GM23338 (cell line): ENCODE measurements at regions not wholly inside any gene's neighbourhood (a gene's known extent, or its start where the extent isn't known, plus 50 kb on each side); places are given as distances from the start of the nearest gene placed in this dataset.

Source experiments
- ATAC-seq: fragments of 200-7000 bp; cut with Tn5 transposase; 3 replicates; pipeline ENCODE4 v1.9.1; 2020
- DNase-seq: peaks from one replicate; pipeline ENCODE4 v3.0.0-alpha.2; 2015; ENCODE audit warnings: low spot score
- H2AFZ ChIP-seq: fragments of 200-600 bp; sonication (generic); 2 replicates; pipeline ENCODE4 v1.8.0; 2016; ENCODE audit warnings: antibody characterized with exemption, mild to moderate bottlenecking, moderate library complexity
- H3F3A ChIP-seq: fragments of 200-600 bp; sonication (generic); replicated peaks from 2 replicates; pipeline ENCODE4 v1.8.0; 2017; ENCODE audit warnings: antibody characterized with exemption, mixed run types, low read depth
- H3K27ac ChIP-seq: fragments of 200-600 bp; sonication (generic); 2 replicates; pipeline ENCODE4 v1.6.1; 2016; ENCODE audit warnings: low read depth
- H3K27me3 ChIP-seq: fragments of 200-600 bp; sonication (generic); 2 replicates; pipeline ENCODE4 v1.8.0; 2016; ENCODE audit warnings: mild to moderate bottlenecking, mixed run types, moderate library complexity; ENCODE audit not compliant: insufficient read depth
- H3K36me3 ChIP-seq: fragments of 200-600 bp; sonication (generic); 2 replicates; pipeline ENCODE4 v1.8.0; 2016; ENCODE audit warnings: mild to moderate bottlenecking; ENCODE audit not compliant: insufficient read depth
- H3K4me1 ChIP-seq: fragments of 200-600 bp; sonication (generic); 2 replicates; pipeline ENCODE4 v1.8.0; 2016; ENCODE audit warnings: mild to moderate bottlenecking, moderate library complexity; ENCODE audit not compliant: insufficient read depth
- H3K4me2 ChIP-seq: fragments of 200-600 bp; sonication (generic); 2 replicates; pipeline ENCODE4 v1.7.1; 2017; ENCODE audit warnings: mixed run types
- H3K4me3 ChIP-seq: fragments of 200-600 bp; sonication (generic); 2 replicates; pipeline ENCODE4 v1.6.1; 2016; ENCODE audit warnings: mixed run types
- H3K79me2 ChIP-seq: fragments of 200-600 bp; sonication (generic); replicated peaks from 2 replicates; pipeline ENCODE4 v1.8.0; 2017; ENCODE audit warnings: mild to moderate bottlenecking; ENCODE audit not compliant: insufficient read depth
- H3K9me2 ChIP-seq: fragments of 200-600 bp; sonication (generic); 2 replicates; pipeline ENCODE4 v1.8.0; 2017; ENCODE audit not compliant: insufficient read depth
- H4K20me1 ChIP-seq: fragments of 200-600 bp; sonication (generic); replicated peaks from 2 replicates; pipeline ENCODE4 v1.8.0; 2017; ENCODE audit warnings: mild to moderate bottlenecking; ENCODE audit not compliant: insufficient read depth
- H3K27ac Mint-ChIP-seq: 2 replicates; pipeline ENCODE4 v1.8.0; 2020; ENCODE audit warnings: inconsistent platforms, mild to moderate bottlenecking, moderate library complexity, mixed read lengths
- H3K27me3 Mint-ChIP-seq: 3 replicates; pipeline ENCODE4 v1.8.0; 2022; ENCODE audit warnings: low read depth, mild to moderate bottlenecking, moderate library complexity, mixed read lengths, inconsistent platforms; ENCODE audit not compliant: insufficient read depth, poor library complexity
- H3K36me3 Mint-ChIP-seq: 3 replicates; pipeline ENCODE4 v1.8.0; 2021; ENCODE audit warnings: low read depth, mild to moderate bottlenecking, inconsistent platforms, moderate library complexity, mixed read lengths
- H3K4me1 Mint-ChIP-seq: 3 replicates; pipeline ENCODE4 v1.8.0; 2020; ENCODE audit warnings: mild to moderate bottlenecking, inconsistent platforms, mixed read lengths
- H3K4me3 Mint-ChIP-seq: 3 replicates; pipeline ENCODE4 v1.8.0; 2021; ENCODE audit warnings: moderate library complexity, mild to moderate bottlenecking, inconsistent platforms, mixed read lengths
- H3K9me3 Mint-ChIP-seq: 3 replicates; pipeline ENCODE4 v1.8.0; 2020; ENCODE audit warnings: moderate library complexity, mild to moderate bottlenecking, inconsistent platforms, mixed read lengths
- CREB1 ChIP-seq: fragments of 250-450 bp; sonication (Bioruptor Pico); IDR thresholded peaks from 2 replicates; pipeline ENCODE4 v1.5.0; 2020; ENCODE audit warnings: low read depth, mild to moderate bottlenecking, moderate library complexity
- EZH2 ChIP-seq: fragments of 200-600 bp; sonication (generic); IDR thresholded peaks from one replicate; pipeline ENCODE4 v1.8.0; 2017; ENCODE audit warnings: antibody characterized with exemption, mild to moderate bottlenecking, low read depth; ENCODE audit not compliant: unreplicated experiment
- EZH2phosphoT487 ChIP-seq: fragments of 200-600 bp; sonication (generic); IDR thresholded peaks from one replicate; pipeline ENCODE4 v1.8.1; 2018; ENCODE audit warnings: antibody characterized with exemption; ENCODE audit not compliant: unreplicated experiment
- JUNB ChIP-seq: IDR thresholded peaks from one replicate; pipeline ENCODE4 v1.6.1; 2016; ENCODE audit warnings: antibody characterized with exemption; ENCODE audit not compliant: unreplicated experiment
- NANOG ChIP-seq: IDR thresholded peaks from 2 replicates; pipeline ENCODE4 v1.6.1; 2016; ENCODE audit warnings: antibody characterized with exemption, borderline replicate concordance
- POLR2AphosphoS5 ChIP-seq: IDR thresholded peaks from 2 replicates; pipeline ENCODE4 v1.6.1; 2016; ENCODE audit warnings: antibody characterized with exemption, low read depth
- STAT1 ChIP-seq: IDR thresholded peaks from one replicate; pipeline ENCODE4 v1.6.1; 2016; ENCODE audit warnings: antibody characterized with exemption; ENCODE audit not compliant: unreplicated experiment
- ZNF114 ChIP-seq: fragments of 250-450 bp; sonication (Bioruptor Pico); IDR thresholded peaks from 2 replicates; pipeline ENCODE4 v1.5.0; 2020; ENCODE audit warnings: mild to moderate bottlenecking, moderate library complexity
- ZNF331 ChIP-seq: fragments of 250-450 bp; sonication (Bioruptor Pico); IDR thresholded peaks from 2 replicates; pipeline ENCODE4 v1.5.0; 2020; ENCODE audit warnings: low read depth, mild to moderate bottlenecking, moderate library complexity
- TF ChIP-seq, protein P1 (sequence below): IDR thresholded peaks from 2 replicates; pipeline ENCODE4 v1.6.1; 2016; ENCODE audit warnings: antibody characterized with exemption
- TF ChIP-seq, protein P2 (sequence below): fragments of 250-450 bp; sonication (Bioruptor Pico); IDR thresholded peaks from 2 replicates; pipeline ENCODE4 v1.5.0; 2020; ENCODE audit warnings: mild to moderate bottlenecking, moderate library complexity
- TF ChIP-seq, protein P3 (sequence below), 2 experiments: fragments of 200-600 bp in 1 of 2; sonication (generic) in 1 of 2; conservative IDR thresholded peaks; 2 replicates each; pipeline versions ENCODE4 v1.5.1 to v1.6.1; 2016 to 2017; ENCODE audit warnings: antibody characterized with exemption in 2 of 2, low read depth in 2 of 2, mild to moderate bottlenecking in 2 of 2, moderate library complexity in 1 of 2
- TF ChIP-seq, protein P4 (sequence below): IDR thresholded peaks from one replicate; pipeline ENCODE4 v1.6.1; 2018; ENCODE audit warnings: antibody characterized with exemption; ENCODE audit not compliant: unreplicated experiment

DNA sequence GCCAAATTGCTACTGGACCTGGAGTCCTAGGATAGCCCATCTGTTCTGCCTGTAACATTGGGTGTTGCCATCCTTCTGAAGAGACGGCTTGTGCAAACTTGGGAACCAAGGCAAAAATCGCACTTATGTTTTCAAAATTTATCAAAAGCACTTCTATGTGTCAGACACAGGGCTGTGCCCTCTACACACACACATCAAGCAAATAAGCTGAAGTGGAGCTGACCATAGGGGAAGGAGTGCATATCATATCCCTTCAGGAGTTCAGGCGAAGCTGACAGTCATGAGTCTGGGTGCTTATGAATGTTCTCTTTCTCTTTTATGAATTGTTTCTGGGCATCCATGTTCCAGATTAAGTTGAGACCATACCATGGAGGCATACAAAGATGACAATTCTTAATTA, 247.9 kb downstream of the CYRIA start:
- ATAC-seq (no peak), DNase-seq (no peak)
- Histone ChIP-seq H3K27ac (no peak overlapping the region), H3K27me3 (no peaks in the 10 kb centered on the region), H3K4me2 (no peak overlapping the region), H3K4me1 (no peaks in the 10 kb centered on the region), H3F3A (no peaks in the 10 kb centered on the region), H3K4me3 (no peak overlapping the region), H3K36me3 (no peaks in the 10 kb centered on the region), H3K9me2 (no peaks in the 10 kb centered on the region), H3K79me2 (no peaks in the 10 kb centered on the region), H2AFZ (no peak overlapping the region), H4K20me1 (no peaks in the 10 kb centered on the region)
- H3K36me3 Mint-ChIP-seq, result no peaks in the 10 kb centered on the region
- TF ChIP-seq STAT1, result no peak
- no peak for TF ChIP-seq POLR2AphosphoS5
- TF ChIP-seq ZNF114, result no peak
- TF ChIP-seq, protein P1, sequence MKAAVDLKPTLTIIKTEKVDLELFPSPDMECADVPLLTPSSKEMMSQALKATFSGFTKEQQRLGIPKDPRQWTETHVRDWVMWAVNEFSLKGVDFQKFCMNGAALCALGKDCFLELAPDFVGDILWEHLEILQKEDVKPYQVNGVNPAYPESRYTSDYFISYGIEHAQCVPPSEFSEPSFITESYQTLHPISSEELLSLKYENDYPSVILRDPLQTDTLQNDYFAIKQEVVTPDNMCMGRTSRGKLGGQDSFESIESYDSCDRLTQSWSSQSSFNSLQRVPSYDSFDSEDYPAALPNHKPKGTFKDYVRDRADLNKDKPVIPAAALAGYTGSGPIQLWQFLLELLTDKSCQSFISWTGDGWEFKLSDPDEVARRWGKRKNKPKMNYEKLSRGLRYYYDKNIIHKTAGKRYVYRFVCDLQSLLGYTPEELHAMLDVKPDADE, result no peak
- no peak for TF ChIP-seq EZH2phosphoT487
- TF ChIP-seq, protein P2, sequence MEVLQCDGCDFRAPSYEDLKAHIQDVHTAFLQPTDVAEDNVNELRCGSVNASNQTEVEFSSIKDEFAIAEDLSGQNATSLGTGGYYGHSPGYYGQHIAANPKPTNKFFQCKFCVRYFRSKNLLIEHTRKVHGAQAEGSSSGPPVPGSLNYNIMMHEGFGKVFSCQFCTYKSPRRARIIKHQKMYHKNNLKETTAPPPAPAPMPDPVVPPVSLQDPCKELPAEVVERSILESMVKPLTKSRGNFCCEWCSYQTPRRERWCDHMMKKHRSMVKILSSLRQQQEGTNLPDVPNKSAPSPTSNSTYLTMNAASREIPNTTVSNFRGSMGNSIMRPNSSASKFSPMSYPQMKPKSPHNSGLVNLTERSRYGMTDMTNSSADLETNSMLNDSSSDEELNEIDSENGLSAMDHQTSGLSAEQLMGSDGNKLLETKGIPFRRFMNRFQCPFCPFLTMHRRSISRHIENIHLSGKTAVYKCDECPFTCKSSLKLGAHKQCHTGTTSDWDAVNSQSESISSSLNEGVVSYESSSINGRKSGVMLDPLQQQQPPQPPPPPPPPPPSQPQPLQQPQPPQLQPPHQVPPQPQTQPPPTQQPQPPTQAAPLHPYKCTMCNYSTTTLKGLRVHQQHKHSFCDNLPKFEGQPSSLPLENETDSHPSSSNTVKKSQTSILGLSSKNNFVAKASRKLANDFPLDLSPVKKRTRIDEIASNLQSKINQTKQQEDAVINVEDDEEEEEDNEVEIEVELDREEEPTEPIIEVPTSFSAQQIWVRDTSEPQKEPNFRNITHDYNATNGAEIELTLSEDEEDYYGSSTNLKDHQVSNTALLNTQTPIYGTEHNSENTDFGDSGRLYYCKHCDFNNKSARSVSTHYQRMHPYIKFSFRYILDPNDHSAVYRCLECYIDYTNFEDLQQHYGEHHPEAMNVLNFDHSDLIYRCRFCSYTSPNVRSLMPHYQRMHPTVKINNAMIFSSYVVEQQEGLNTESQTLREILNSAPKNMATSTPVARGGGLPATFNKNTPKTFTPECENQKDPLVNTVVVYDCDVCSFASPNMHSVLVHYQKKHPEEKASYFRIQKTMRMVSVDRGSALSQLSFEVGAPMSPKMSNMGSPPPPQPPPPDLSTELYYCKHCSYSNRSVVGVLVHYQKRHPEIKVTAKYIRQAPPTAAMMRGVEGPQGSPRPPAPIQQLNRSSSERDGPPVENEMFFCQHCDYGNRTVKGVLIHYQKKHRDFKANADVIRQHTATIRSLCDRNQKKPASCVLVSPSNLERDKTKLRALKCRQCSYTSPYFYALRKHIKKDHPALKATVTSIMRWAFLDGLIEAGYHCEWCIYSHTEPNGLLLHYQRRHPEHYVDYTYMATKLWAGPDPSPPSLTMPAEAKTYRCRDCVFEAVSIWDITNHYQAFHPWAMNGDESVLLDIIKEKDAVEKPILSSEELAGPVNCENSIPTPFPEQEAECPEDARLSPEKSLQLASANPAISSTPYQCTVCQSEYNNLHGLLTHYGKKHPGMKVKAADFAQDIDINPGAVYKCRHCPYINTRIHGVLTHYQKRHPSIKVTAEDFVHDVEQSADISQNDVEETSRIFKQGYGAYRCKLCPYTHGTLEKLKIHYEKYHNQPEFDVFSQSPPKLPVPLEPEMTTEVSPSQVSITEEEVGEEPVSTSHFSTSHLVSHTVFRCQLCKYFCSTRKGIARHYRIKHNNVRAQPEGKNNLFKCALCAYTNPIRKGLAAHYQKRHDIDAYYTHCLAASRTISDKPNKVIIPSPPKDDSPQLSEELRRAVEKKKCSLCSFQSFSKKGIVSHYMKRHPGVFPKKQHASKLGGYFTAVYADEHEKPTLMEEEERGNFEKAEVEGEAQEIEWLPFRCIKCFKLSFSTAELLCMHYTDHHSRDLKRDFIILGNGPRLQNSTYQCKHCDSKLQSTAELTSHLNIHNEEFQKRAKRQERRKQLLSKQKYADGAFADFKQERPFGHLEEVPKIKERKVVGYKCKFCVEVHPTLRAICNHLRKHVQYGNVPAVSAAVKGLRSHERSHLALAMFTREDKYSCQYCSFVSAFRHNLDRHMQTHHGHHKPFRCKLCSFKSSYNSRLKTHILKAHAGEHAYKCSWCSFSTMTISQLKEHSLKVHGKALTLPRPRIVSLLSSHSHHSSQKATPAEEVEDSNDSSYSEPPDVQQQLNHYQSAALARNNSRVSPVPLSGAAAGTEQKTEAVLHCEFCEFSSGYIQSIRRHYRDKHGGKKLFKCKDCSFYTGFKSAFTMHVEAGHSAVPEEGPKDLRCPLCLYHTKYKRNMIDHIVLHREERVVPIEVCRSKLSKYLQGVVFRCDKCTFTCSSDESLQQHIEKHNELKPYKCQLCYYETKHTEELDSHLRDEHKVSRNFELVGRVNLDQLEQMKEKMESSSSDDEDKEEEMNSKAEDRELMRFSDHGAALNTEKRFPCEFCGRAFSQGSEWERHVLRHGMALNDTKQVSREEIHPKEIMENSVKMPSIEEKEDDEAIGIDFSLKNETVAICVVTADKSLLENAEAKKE (CRISPR knock-in tag), result no peak
- TF ChIP-seq, protein P3, sequence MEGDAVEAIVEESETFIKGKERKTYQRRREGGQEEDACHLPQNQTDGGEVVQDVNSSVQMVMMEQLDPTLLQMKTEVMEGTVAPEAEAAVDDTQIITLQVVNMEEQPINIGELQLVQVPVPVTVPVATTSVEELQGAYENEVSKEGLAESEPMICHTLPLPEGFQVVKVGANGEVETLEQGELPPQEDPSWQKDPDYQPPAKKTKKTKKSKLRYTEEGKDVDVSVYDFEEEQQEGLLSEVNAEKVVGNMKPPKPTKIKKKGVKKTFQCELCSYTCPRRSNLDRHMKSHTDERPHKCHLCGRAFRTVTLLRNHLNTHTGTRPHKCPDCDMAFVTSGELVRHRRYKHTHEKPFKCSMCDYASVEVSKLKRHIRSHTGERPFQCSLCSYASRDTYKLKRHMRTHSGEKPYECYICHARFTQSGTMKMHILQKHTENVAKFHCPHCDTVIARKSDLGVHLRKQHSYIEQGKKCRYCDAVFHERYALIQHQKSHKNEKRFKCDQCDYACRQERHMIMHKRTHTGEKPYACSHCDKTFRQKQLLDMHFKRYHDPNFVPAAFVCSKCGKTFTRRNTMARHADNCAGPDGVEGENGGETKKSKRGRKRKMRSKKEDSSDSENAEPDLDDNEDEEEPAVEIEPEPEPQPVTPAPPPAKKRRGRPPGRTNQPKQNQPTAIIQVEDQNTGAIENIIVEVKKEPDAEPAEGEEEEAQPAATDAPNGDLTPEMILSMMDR (conservative IDR thresholded peaks at IDR 0.05; ENCODE audit: low read depth in 2 of 2), result no peak
- no peak for TF ChIP-seq ZNF331 (CRISPR knock-in tag)
- TF ChIP-seq NANOG, result no peak
- TF ChIP-seq, protein P4, sequence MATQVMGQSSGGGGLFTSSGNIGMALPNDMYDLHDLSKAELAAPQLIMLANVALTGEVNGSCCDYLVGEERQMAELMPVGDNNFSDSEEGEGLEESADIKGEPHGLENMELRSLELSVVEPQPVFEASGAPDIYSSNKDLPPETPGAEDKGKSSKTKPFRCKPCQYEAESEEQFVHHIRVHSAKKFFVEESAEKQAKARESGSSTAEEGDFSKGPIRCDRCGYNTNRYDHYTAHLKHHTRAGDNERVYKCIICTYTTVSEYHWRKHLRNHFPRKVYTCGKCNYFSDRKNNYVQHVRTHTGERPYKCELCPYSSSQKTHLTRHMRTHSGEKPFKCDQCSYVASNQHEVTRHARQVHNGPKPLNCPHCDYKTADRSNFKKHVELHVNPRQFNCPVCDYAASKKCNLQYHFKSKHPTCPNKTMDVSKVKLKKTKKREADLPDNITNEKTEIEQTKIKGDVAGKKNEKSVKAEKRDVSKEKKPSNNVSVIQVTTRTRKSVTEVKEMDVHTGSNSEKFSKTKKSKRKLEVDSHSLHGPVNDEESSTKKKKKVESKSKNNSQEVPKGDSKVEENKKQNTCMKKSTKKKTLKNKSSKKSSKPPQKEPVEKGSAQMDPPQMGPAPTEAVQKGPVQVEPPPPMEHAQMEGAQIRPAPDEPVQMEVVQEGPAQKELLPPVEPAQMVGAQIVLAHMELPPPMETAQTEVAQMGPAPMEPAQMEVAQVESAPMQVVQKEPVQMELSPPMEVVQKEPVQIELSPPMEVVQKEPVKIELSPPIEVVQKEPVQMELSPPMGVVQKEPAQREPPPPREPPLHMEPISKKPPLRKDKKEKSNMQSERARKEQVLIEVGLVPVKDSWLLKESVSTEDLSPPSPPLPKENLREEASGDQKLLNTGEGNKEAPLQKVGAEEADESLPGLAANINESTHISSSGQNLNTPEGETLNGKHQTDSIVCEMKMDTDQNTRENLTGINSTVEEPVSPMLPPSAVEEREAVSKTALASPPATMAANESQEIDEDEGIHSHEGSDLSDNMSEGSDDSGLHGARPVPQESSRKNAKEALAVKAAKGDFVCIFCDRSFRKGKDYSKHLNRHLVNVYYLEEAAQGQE, result no peak
- TF ChIP-seq CREB1 (CRISPR knock-in tag), result no peak
- no peak for TF ChIP-seq JUNB
- no peak for TF ChIP-seq EZH2
- peaks cover 9% of the 10 kb centered on the region for H3K9me3 Mint-ChIP-seq
- no peaks in the 10 kb centered on the region; the same call in 2 of the 3 replicates for H3K4me1 Mint-ChIP-seq
- no peak overlapping the region for H3K4me3 Mint-ChIP-seq
- H3K27ac Mint-ChIP-seq, result no peak overlapping the region
- peaks cover 3% of the 10 kb centered on the region for H3K27me3 Mint-ChIP-seq
